HG02973 (cell line): ENCODE measurements at regions not wholly inside any gene's neighbourhood (a gene's known extent, or its start where the extent isn't known, plus 50 kb on each side); places are given as distances from the start of the nearest gene placed in this dataset.
"Not testable (repeated sequence)": the region's sequence is repeated elsewhere in the genome, so short reads cannot be mapped to it uniquely, and the experiment has no call there.

ENCODE experiments used
- ATAC-seq: cut with Tn5 transposase; IDR thresholded peaks from one replicate; pipeline ENCODE4 v1.9.1; 2021; ENCODE audit warnings: moderate library complexity; ENCODE audit not compliant: unreplicated experiment

DNA sequence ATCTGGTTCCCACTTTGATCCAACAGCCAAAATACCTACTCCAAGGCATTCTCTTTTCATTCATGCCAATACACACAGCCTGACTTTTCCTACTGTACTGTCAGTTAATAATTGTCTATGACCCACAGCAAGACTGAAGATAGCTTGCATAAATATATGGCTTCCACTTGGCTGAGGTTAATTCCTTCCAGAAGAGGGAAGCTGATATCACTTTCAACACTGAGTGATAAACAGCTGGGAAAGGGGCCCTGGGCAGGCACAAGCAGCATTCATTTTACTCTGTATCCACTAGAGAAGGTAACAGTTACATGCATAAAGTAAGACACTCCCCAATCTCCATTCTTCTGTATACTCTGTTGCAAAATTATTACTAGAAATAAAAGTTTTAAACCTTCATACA lies 200.2 kb upstream of the UGT8 start:
- no peak for ATAC-seq

DNA sequence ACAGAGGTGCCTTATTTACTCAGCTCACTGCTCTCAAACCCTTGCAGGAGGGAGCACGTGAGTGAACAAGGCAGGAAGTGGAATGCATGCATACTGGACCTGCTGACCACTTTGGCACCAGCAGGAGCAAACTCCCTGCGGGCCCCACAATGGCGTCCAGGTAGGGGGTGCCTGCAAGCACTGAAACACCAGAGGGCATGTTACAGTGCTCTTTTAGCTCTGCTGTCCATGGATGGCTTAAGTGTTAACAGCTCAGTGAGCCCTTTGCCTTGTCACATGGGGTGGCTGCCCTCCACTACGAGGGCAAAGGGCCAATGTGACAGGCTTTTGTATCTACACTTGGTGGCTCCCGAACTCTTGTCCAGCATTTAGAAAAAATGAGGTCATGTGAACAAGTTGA lies 199.5 kb upstream of the UGT8 start:
- no peak for ATAC-seq

DNA sequence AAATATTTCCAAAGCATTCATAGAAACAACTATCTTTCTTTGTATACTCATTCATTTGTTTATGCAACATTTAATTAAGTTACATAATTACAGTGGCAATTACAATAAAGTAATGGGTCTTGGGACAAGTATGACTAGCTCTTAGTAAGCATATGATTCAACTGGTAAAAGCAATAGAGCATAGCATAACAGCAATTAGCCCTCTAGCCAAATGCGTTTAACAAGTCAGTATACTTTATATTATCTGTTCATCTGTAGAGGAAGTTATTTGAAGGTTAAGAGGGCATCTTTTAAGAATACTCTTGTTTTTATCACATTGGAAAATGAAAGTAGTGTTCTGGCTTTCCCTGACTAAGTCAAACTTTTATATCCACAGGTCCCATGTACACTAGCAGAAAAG lies 198.1 kb upstream of the UGT8 start:
- ATAC-seq: no peak

GRCh38 chr4:114401483-114401882 lies 197.1 kb upstream of the UGT8 start:
- no peak for ATAC-seq

- no peak for ATAC-seq
These were observed 181.4 kb upstream of the UGT8 start for GRCh38 chr4:114417214-114417613.

- no peak for ATAC-seq
These were observed 178.5 kb upstream of the UGT8 start for GRCh38 chr4:114420069-114420468.

DNA sequence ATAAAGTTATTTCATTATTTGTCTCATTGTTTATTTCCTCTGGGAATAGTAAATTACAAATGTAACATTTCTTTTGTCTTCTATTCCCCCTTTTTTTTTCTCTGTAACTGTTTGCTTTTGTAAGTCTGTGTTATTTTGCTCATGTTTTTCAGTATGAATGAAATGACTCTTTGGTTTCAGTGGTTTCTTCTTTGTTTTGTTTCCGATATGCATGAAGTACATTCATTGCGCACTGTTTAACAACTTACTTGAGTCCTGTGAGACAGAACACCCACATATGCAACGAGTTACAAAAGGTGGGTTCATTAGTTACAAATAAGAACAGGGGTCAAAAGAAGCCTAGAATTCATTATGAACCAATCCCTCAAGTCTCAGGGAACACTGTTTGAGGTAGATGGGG lies 175.0 kb upstream of the UGT8 start:
- peak; percentile 99 for ATAC-seq

DNA sequence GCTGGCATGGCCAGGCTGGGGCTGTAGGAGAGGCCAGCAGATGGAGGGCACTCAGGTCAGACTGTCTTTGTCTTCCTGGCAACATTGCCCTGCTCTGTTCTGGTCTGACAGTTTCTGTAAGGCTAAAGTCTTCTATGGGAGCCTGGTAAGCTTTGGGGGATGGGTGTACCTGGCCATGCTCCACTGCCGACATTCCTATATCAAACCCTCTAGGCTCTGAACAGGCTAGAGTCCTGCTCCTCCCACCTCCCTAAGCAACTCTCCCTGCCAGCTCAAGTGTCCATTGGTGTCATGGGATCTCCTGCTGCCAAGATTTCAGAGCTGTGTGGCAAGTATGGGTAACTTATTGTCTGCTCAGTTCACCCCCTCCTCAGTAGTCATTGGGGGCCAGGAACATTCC lies 163.5 kb upstream of the UGT8 start:
- ATAC-seq: no peak

GRCh38 chr4:114442856-114443255 lies 155.8 kb upstream of the UGT8 start:
- ATAC-seq: no peak

DNA sequence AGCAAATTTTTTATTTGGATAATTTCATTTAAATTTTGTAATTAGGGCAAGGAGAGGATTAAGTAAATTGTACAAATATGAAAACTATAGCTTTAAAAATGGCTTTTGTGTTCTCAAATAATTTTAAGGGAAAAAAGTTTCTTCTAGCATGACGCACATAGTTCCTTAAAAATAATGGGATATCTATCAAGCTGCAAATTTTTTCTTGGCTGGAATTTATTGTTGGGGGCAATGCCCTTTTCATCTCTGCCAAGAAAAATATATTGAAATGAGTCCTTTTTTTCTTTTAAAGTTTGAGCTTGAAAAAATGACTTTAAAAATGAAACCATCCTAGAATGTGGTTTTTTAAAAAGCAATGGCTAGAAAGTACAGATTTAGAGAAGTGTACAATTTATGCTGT lies 154.4 kb upstream of the UGT8 start:
- no peak for ATAC-seq

GRCh38 chr4:114447963-114448516 lies 150.6 kb upstream of the UGT8 start:
- ATAC-seq: not testable (repeated sequence)

- no peak for ATAC-seq
These were observed 139.9 kb upstream of the UGT8 start for GRCh38 chr4:114458728-114459127.

GRCh38 chr4:114464726-114465272 lies 133.8 kb upstream of the UGT8 start:
- ATAC-seq: no peak

GRCh38 chr4:114465766-114466165 lies 132.8 kb upstream of the UGT8 start:
- no peak for ATAC-seq

DNA sequence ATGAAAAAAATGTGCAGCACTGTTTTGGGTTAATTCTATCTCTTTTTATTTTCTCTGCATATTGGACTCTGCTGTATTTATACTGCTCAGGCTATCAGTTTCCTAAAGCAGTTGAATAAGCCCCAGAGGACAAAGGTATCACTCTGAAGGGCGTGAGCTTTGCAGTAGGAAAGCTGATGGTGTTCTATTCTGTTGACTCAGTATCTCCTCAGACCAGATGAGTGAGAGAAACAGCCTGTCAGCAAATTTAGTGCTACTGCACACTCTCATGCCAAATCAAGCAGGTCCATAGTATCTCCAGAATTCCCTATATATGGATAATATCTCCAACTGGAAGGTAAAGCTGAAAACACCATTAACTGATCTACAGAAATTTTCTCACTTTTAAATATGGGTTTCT lies 132.3 kb upstream of the UGT8 start:
- no peak for ATAC-seq

DNA sequence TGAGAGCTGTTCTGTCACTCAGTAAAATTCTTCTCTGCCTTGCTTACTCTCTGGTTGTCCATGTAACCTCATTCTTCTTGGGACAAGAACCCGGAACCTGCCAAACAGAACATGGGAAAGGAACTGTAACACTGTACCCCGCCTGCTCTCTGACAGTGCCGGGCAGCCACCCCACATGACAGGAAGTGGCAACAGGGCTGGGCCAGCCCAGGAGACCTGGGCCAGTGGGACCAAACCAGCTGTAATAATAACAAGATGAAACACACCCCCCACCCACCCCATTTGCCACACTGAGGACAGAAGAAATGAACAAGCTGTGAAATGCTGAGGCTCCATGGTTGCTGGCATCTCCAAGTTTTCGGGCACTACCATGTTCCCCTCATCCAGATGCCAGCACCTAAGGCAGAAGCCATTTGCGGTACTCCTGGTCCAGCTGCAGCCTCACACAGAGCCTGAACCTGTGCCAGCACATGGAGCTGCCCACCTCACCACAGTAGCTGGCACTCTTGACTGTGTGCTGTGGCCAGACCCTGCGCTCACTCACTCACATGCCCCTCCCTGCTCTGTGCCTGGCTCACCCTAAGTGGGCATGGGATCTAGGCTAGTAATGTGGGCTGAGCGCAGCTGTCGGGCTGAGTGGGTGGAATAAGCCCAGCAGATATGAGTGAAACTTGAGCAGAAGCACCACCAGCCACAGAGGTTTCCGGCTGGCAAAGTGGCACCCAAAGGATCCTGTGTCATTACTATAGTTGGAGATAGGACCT lies 126.2 kb upstream of the UGT8 start:
- no peak for ATAC-seq

DNA sequence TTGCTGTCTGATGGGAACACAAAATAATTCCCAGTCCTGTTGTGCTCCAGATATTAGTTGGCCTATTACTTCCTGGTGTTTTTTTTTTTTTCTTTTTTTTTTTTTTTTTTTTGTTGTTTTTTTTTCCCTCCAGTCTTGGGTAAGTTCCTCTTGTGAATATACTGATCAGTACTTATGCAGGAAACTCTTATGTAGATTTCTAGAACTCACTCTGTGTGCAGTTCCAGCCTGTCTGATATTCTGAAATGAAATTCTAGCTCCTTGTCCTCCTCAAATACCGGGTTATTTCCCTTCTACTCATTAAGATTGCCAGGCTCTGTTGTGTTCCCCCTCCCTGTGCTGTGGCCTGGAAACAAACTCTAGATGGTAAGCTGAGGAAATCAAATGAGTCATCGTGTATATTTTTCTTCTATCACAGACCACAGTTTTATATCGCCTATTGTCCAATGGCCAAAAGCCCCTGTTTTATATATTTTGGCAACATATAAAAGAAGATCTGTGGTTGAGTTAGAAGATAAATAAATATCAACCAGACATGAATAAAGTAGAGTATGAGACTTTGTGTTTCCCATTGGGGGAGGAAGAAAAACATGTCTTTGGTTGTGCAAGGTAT lies 124.3 kb upstream of the UGT8 start:
- ATAC-seq: no peak

- no peak for ATAC-seq
These were observed 122.3 kb upstream of the UGT8 start for GRCh38 chr4:114476310-114476709.

- ATAC-seq: no peak
These were observed 119.0 kb upstream of the UGT8 start for GRCh38 chr4:114479595-114479994.

DNA sequence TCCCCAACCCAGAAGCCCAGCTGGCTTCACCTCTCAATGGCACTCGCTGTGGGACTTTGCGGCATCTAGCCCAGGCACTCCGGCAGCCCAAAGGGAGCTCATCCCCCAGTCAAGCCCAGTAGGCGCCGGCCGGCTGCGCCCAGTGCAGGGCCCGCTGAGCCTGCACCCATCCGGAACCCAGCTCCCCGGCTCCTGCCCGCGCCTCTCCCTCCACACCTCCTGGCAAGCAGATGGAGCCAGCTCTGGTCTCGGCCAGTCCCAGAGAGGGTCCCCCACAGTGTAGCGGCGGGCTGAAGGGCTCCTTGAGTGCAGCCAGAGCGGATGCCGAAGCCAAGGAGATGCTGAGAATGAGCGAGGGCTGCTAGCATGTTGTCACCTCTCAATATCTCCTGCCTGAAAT lies 116.8 kb upstream of the UGT8 start:
- no peak for ATAC-seq

GRCh38 chr4:114487101-114487500 lies 111.5 kb upstream of the UGT8 start:
- no peak for ATAC-seq

DNA sequence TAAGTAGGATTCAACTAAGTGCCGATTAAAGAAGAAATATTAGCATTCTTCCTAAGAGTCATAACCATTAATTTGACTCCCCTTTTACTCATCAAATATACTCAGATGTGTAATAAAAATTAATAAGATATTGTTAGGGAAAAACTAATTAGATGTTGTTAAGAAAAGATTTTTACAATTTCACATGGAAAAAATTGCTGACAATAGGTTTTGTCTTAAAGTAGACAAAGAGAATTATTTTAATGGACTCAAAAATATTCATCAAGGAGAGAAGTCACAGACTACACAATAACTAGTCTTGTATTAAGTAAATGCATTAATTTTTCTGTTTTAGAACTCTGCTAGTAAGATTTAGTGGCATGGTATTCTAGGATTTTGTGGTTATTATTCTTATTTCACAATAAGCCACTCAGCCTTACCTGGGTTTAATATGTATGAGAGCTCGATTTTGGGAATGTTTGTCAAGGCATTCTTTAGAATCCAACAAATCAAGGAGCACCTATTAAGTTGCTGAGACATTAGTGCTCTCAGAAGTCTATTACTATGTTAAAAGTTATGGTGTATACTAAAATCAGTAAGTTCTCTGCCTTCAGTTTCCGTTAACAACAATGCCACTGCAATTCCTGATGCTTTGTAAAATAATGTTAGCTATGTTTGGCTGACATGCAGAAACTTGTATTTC lies 110.2 kb upstream of the UGT8 start:
- ATAC-seq: no peak
